GM12892 (cell line): ENCODE measurements at regions not wholly inside any gene's neighbourhood (a gene's known extent, or its start where the extent isn't known, plus 50 kb on each side); places are given as distances from the start of the nearest gene placed in this dataset.

Experiments
- POLR2A ChIP-seq: IDR thresholded peaks from 2 replicates; pipeline ENCODE4 v1.6.1; 2011; ENCODE audit warnings: low read depth, low read length, control low read depth
- POLR2AphosphoS5 ChIP-seq: IDR thresholded peaks from 2 replicates; pipeline ENCODE4 v1.6.1; 2011; ENCODE audit warnings: low read depth, low read length, control low read depth
- TAF1 ChIP-seq: IDR thresholded peaks from 2 replicates; pipeline ENCODE4 v1.6.1; 2011; ENCODE audit warnings: low read depth, mild to moderate bottlenecking, control low read depth, low read length, borderline replicate concordance

DNA sequence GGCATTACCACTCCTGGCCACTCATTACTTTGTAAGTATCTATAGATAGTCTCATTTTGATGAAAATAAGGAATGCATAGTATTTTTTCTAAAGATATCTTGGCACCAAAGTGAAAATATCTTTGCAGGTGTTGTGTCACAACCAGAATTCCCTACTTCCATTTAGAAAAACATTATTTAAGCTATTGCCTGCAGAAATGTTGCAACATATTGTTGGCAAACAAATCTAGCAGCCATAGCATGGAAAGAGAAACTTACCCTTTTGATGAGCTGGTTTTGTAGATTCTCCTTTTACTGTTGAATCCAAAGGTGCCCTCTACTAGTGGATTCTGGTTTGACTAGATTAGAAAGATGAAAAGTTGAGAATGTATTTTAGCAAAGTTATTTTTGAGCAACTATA, 138.8 kb downstream of the AREG start:
- TF ChIP-seq POLR2AphosphoS5 = no peak
- no peak for TF ChIP-seq POLR2A
- TF ChIP-seq TAF1 = no peak
